Neural progenitor cell (in vitro differentiated cells): ENCODE measurements at regions not wholly inside any gene's neighbourhood (a gene's known extent, or its start where the extent isn't known, plus 50 kb on each side); places are given as distances from the start of the nearest gene placed in this dataset.

Experiments used
- DNase-seq: peaks from one replicate; pipeline ENCODE4 v3.0.0-alpha.2; 2016; ENCODE audit warnings: low spot score
- H2AFZ ChIP-seq: fragments of 200-600 bp; sonication (generic); replicated peaks from 2 replicates; pipeline ENCODE4 v1.6.1; 2016; ENCODE audit warnings: antibody characterized with exemption
- H3F3A ChIP-seq: fragments of 200-600 bp; sonication (generic); 2 replicates; pipeline ENCODE4 v1.6.1; 2016; ENCODE audit warnings: antibody characterized with exemption, low read depth
- H3K27ac ChIP-seq: fragments of 200-600 bp; sonication (generic); 2 replicates; pipeline ENCODE4 v1.5.1; 2016; ENCODE audit warnings: mild to moderate bottlenecking
- H3K27me3 ChIP-seq: fragments of 200-600 bp; sonication (generic); 2 replicates; pipeline ENCODE4 v1.6.1; 2016; ENCODE audit warnings: mild to moderate bottlenecking, moderate library complexity
- H3K36me3 ChIP-seq: fragments of 200-600 bp; sonication (generic); 2 replicates; pipeline ENCODE4 v1.5.1; 2016
- H3K4me1 ChIP-seq: fragments of 200-600 bp; sonication (generic); 2 replicates; pipeline ENCODE4 v1.6.1; 2016; ENCODE audit warnings: mixed run types
- H3K4me2 ChIP-seq: fragments of 200-600 bp; sonication (generic); 2 replicates; pipeline ENCODE4 v1.6.1; 2016
- H3K4me3 ChIP-seq: fragments of 200-600 bp; sonication (generic); 2 replicates; pipeline ENCODE4 v1.5.1; 2016
- H3K79me2 ChIP-seq: fragments of 200-600 bp; sonication (generic); 2 replicates; pipeline ENCODE4 v1.6.1; 2016; ENCODE audit warnings: low read depth
- H3K9ac ChIP-seq: fragments of 200-600 bp; sonication (generic); 2 replicates; pipeline ENCODE4 v1.6.1; 2016
- H3K9me3 ChIP-seq: fragments of 200-600 bp; sonication (generic); 2 replicates; pipeline ENCODE4 v1.5.1; 2016; ENCODE audit warnings: low read depth
- H4K20me1 ChIP-seq: fragments of 200-600 bp; sonication (generic); 2 replicates; pipeline ENCODE4 v1.6.1; 2016; ENCODE audit warnings: low read depth
- H3K27ac Mint-ChIP-seq: 3 replicates; pipeline ENCODE4 v1.8.0; 2021; ENCODE audit warnings: mixed read lengths
- H3K27me3 Mint-ChIP-seq: 2 replicates; pipeline ENCODE4 v1.8.0; 2022; ENCODE audit warnings: low read depth, mild to moderate bottlenecking, inconsistent platforms, moderate library complexity, mixed read lengths; ENCODE audit not compliant: insufficient read depth
- H3K36me3 Mint-ChIP-seq: 3 replicates; pipeline ENCODE4 v1.8.0; 2021; ENCODE audit warnings: mixed read lengths
- H3K4me1 Mint-ChIP-seq: 3 replicates; pipeline ENCODE4 v1.8.0; 2021; ENCODE audit warnings: mixed read lengths
- H3K4me3 Mint-ChIP-seq: 3 replicates; pipeline ENCODE4 v1.8.0; 2021; ENCODE audit warnings: mild to moderate bottlenecking, moderate library complexity, mixed read lengths
- H3K9me3 Mint-ChIP-seq: 3 replicates; pipeline ENCODE4 v1.8.0; 2020; ENCODE audit warnings: mixed read lengths
- CTCF ChIP-seq: fragments of 200-600 bp; sonication (generic); IDR thresholded peaks from 2 replicates; pipeline ENCODE4 v1.5.1; 2017; ENCODE audit warnings: antibody characterized with exemption, mild to moderate bottlenecking
- EZH2 ChIP-seq: fragments of 200-600 bp; sonication (generic); IDR thresholded peaks from 2 replicates; pipeline ENCODE4 v1.6.1; 2017; ENCODE audit warnings: antibody characterized with exemption, mild to moderate bottlenecking, moderate library complexity
- EZH2phosphoT487 ChIP-seq: fragments of 200-600 bp; sonication (generic); IDR thresholded peaks from 2 replicates; pipeline ENCODE4 v1.6.1; 2017; ENCODE audit warnings: antibody characterized with exemption

- no peak for TF ChIP-seq CTCF
- no peak for TF ChIP-seq EZH2
- TF ChIP-seq EZH2phosphoT487: no peak
- Mint-ChIP-seq H3K9me3 (peaks cover 7% of the 10 kb centered on the region), H3K27ac (no peak overlapping the region), H3K4me1 (peaks cover 3% of the 10 kb centered on the region), H3K27me3 (peaks cover 2% of the 10 kb centered on the region), H3K36me3 (no peaks in the 10 kb centered on the region), H3K4me3 (no peak overlapping the region)
- no peak overlapping the region for H3K27ac ChIP-seq
- no peak overlapping the region for H3K9ac ChIP-seq
- H3K79me2 ChIP-seq: no peaks in the 10 kb centered on the region
- H3K27me3 ChIP-seq: no peaks in the 10 kb centered on the region
- no peak overlapping the region for H2AFZ ChIP-seq
- no peak for DNase-seq
- H3K9me3 ChIP-seq: no peaks in the 10 kb centered on the region
- no peaks in the 10 kb centered on the region for H3K4me1 ChIP-seq
- no peaks in the 10 kb centered on the region for H3F3A ChIP-seq
- no peaks in the 10 kb centered on the region for H3K36me3 ChIP-seq
- no peaks in the 10 kb centered on the region for H4K20me1 ChIP-seq
- no peak overlapping the region for H3K4me3 ChIP-seq
- H3K4me2 ChIP-seq: no peak overlapping the region
These were observed 133.9 kb downstream of the TTC32 start for GRCh38 chr2:19767899-19768298.

GRCh38 chr2:19764998-19765397 is 136.8 kb downstream of the TTC32 start:
- no peak overlapping the region for H3K4me3 Mint-ChIP-seq
- H3K4me1 Mint-ChIP-seq: peaks cover 3% of the 10 kb centered on the region
- no peak overlapping the region for H3K27ac Mint-ChIP-seq
- peaks cover 1% of the 10 kb centered on the region for H3K27me3 Mint-ChIP-seq
- H3F3A ChIP-seq: no peaks in the 10 kb centered on the region
- no peaks in the 10 kb centered on the region for H3K36me3 Mint-ChIP-seq
- H3K36me3 ChIP-seq: no peaks in the 10 kb centered on the region
- TF ChIP-seq CTCF: no peak
- TF ChIP-seq EZH2: no peak
- no peak for TF ChIP-seq EZH2phosphoT487
- H3K4me2 ChIP-seq: no peak overlapping the region
- no peak overlapping the region for H3K27ac ChIP-seq
- H3K9me3 Mint-ChIP-seq: peaks cover 7% of the 10 kb centered on the region
- DNase-seq: no peak
- H2AFZ ChIP-seq: no peak overlapping the region
- H3K9ac ChIP-seq: no peak overlapping the region
- H3K79me2 ChIP-seq: no peaks in the 10 kb centered on the region
- no peak overlapping the region for H3K4me3 ChIP-seq
- H3K4me1 ChIP-seq: no peaks in the 10 kb centered on the region
- H3K9me3 ChIP-seq: no peaks in the 10 kb centered on the region
- no peaks in the 10 kb centered on the region for H3K27me3 ChIP-seq
- no peaks in the 10 kb centered on the region for H4K20me1 ChIP-seq

GRCh38 chr2:19763731-19764130 is 138.1 kb downstream of the TTC32 start:
- no peak overlapping the region for H3K27ac Mint-ChIP-seq
- Histone ChIP-seq H3K4me2 (no peak overlapping the region), H3K4me3 (no peak overlapping the region), H4K20me1 (no peaks in the 10 kb centered on the region), H3F3A (no peaks in the 10 kb centered on the region), H2AFZ (no peak overlapping the region), H3K27ac (no peak overlapping the region), H3K27me3 (no peaks in the 10 kb centered on the region), H3K79me2 (no peaks in the 10 kb centered on the region), H3K36me3 (no peaks in the 10 kb centered on the region), H3K4me1 (no peaks in the 10 kb centered on the region), H3K9ac (no peak overlapping the region), H3K9me3 (no peaks in the 10 kb centered on the region)
- no peak for DNase-seq
- peaks cover 4% of the 10 kb centered on the region for H3K9me3 Mint-ChIP-seq
- peaks cover 3% of the 10 kb centered on the region for H3K4me1 Mint-ChIP-seq
- no peaks in the 10 kb centered on the region for H3K36me3 Mint-ChIP-seq
- no peak overlapping the region for H3K4me3 Mint-ChIP-seq
- TF ChIP-seq CTCF (no peak), EZH2 (no peak), EZH2phosphoT487 (no peak)
- H3K27me3 Mint-ChIP-seq: no peaks in the 10 kb centered on the region
